Mesenchymal stem cell (in vitro differentiated cells and primary cell): ENCODE measurements at regions not wholly inside any gene's neighbourhood (a gene's known extent, or its start where the extent isn't known, plus 50 kb on each side); places are given as distances from the start of the nearest gene placed in this dataset.

Experiments used
- DNase-seq: peaks from one replicate; pipeline ENCODE4 v3.0.0-alpha.2; 2013
- H2AFZ ChIP-seq: one replicate; pipeline ENCODE4 v1.6.1; 2013; ENCODE audit warnings: low read depth, mild to moderate bottlenecking, control low read depth, inconsistent platforms, low read length, moderate library complexity
- H2AK5ac ChIP-seq: 2 replicates; pipeline ENCODE4 v1.6.1; 2013; ENCODE audit warnings: low read length, moderate library complexity, mild to moderate bottlenecking, inconsistent platforms; ENCODE audit not compliant: severe bottlenecking
- H2BK120ac ChIP-seq: one replicate; pipeline ENCODE4 v1.6.1; 2013; ENCODE audit warnings: low read depth, mild to moderate bottlenecking, inconsistent platforms, low read length, moderate library complexity
- H2BK12ac ChIP-seq, 2 experiments: one replicate each; pipeline ENCODE4 v1.6.1; 2013; ENCODE audit warnings: inconsistent platforms in 2 of 2, low read length in 2 of 2, mild to moderate bottlenecking in 2 of 2, moderate library complexity in 2 of 2, control low read depth in 1 of 2
- H2BK15ac ChIP-seq: one replicate; pipeline ENCODE4 v1.6.1; 2013; ENCODE audit warnings: mild to moderate bottlenecking, low read depth, inconsistent platforms; ENCODE audit not compliant: poor library complexity, severe bottlenecking
- H2BK5ac ChIP-seq: 2 replicates; pipeline ENCODE4 v1.6.1; 2013; ENCODE audit warnings: low read depth, mild to moderate bottlenecking, low read length, control low read depth, inconsistent platforms; ENCODE audit not compliant: poor library complexity, severe bottlenecking
- H3K14ac ChIP-seq, 2 experiments: one replicate each; pipeline ENCODE4 v1.6.1; 2013; ENCODE audit warnings: inconsistent platforms in 2 of 2, low read length in 2 of 2, control low read depth in 1 of 2, mild to moderate bottlenecking in 1 of 2, moderate library complexity in 1 of 2
- H3K18ac ChIP-seq, 2 experiments: one replicate each; pipeline ENCODE4 v1.6.1; 2013; ENCODE audit warnings: inconsistent platforms in 2 of 2, low read length in 2 of 2, control low read depth in 1 of 2, low read depth in 1 of 2, mild to moderate bottlenecking in 1 of 2
- H3K23ac ChIP-seq, 2 experiments: one replicate each; pipeline ENCODE4 v1.6.1; 2013; ENCODE audit warnings: inconsistent platforms in 2 of 2, low read length in 2 of 2, mild to moderate bottlenecking in 2 of 2, moderate library complexity in 2 of 2, control low read depth in 1 of 2
- H3K27ac ChIP-seq: 2 replicates; pipeline ENCODE4 v1.5.1; 2013; ENCODE audit warnings: mild to moderate bottlenecking, moderate library complexity, low read length, control low read depth, inconsistent platforms; ENCODE audit not compliant: poor library complexity, severe bottlenecking
- H3K27me3 ChIP-seq, 2 experiments: 2 replicates each; pipeline versions ENCODE4 v1.6.1 to v1.7.0; 2013; ENCODE audit warnings: low read length in 2 of 2, mild to moderate bottlenecking in 2 of 2, moderate library complexity in 2 of 2, control low read depth in 1 of 2, inconsistent platforms in 1 of 2; ENCODE audit not compliant: control insufficient read depth in 1 of 2, insufficient read depth in 1 of 2
- H3K36me3 ChIP-seq, 2 experiments: 2 replicates each; pipeline versions ENCODE4 v1.6.1 to v1.7.0; 2013; ENCODE audit warnings: low read length in 2 of 2, control low read depth in 1 of 2, inconsistent platforms in 1 of 2, low read depth in 1 of 2, mild to moderate bottlenecking in 1 of 2; ENCODE audit not compliant: insufficient read depth in 2 of 2, control insufficient read depth in 1 of 2
- H3K4ac ChIP-seq, 2 experiments: one replicate each; pipeline ENCODE4 v1.6.1; 2013; ENCODE audit warnings: inconsistent platforms in 2 of 2, low read length in 2 of 2, mild to moderate bottlenecking in 2 of 2, moderate library complexity in 2 of 2, control low read depth in 1 of 2, low read depth in 1 of 2
- H3K4me1 ChIP-seq: 2 replicates; pipeline ENCODE4 v1.6.1; 2013; ENCODE audit warnings: low read depth, low read length, control low read depth; ENCODE audit not compliant: control insufficient read depth, insufficient read depth
- H3K4me2 ChIP-seq: 2 replicates; pipeline ENCODE4 v1.6.1; 2013; ENCODE audit warnings: low read length, mild to moderate bottlenecking, inconsistent platforms; ENCODE audit not compliant: poor library complexity, severe bottlenecking
- H3K4me3 ChIP-seq, 2 experiments: 2 replicates each; pipeline versions ENCODE4 v1.5.1 to v1.7.0; 2013; ENCODE audit warnings: low read length in 2 of 2, mild to moderate bottlenecking in 2 of 2, control low read depth in 1 of 2, low read depth in 1 of 2; ENCODE audit not compliant: insufficient read depth in 1 of 2
- H3K79me1 ChIP-seq: replicated peaks from 2 replicates; pipeline ENCODE4 v1.6.1; 2013; ENCODE audit warnings: mild to moderate bottlenecking, control low read depth, low read length, inconsistent platforms; ENCODE audit not compliant: poor library complexity, severe bottlenecking
- H3K9ac ChIP-seq: 2 replicates; pipeline ENCODE4 v1.7.0; 2013; ENCODE audit warnings: mild to moderate bottlenecking, low read length, moderate library complexity
- H3K9me3 ChIP-seq: 2 replicates; pipeline ENCODE4 v1.7.0; 2013; ENCODE audit warnings: mild to moderate bottlenecking, low read length; ENCODE audit not compliant: control insufficient read depth
- H4K8ac ChIP-seq: one replicate; pipeline ENCODE4 v1.6.1; 2013; ENCODE audit warnings: inconsistent platforms, mild to moderate bottlenecking, low read length, moderate library complexity
- H4K91ac ChIP-seq: one replicate; pipeline ENCODE4 v1.6.1; 2013; ENCODE audit warnings: mild to moderate bottlenecking, low read length, inconsistent platforms
- WGBS: methylation state at CpG from one replicate; pipeline ENCODE4 v1.1.7; 2013; ENCODE audit warnings: mixed read lengths; 5-methylcytosine and 5-hydroxymethylcytosine counted together

DNA sequence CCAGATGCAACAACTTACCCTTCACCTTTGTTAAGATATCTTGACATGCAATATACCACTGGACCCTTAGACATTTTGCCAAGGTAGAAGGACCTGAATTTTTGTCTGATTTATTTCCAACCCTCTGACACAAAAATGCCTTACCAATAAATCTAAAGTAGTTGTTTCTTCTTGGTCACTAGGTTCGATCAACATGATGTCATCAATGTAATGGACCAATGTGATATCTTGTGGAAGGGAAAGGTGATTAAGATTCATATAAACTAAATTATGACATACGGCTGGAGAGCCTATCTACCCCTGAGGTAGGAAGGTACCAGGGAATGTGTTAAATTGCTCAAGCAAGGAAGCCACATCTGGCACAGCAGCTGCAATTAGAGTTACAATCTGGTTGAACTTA, 67.7 kb upstream of the SERPINE2 start:
- 96% methylated on average over 2 of the region's 2 CpGs for WGBS
- Histone ChIP-seq H3K9ac (no peak overlapping the region), H3K27ac (no peak overlapping the region), H3K36me3 (no peaks in the 10 kb centered on the region), H2BK15ac (no peak overlapping the region), H3K27me3 (no peaks in the 10 kb centered on the region), H3K4ac (no peak overlapping the region), H3K14ac (no peak overlapping the region), H2AFZ (no peak overlapping the region), H3K4me3 (no peak overlapping the region), H3K23ac (no peak overlapping the region), H2AK5ac (no peak overlapping the region), H3K18ac (no peak overlapping the region), H3K4me1 (peaks cover 8% of the 10 kb centered on the region), H3K79me1 (no peaks in the 10 kb centered on the region), H4K8ac (no peak overlapping the region), H2BK120ac (no peak overlapping the region), H3K9me3 (no peaks in the 10 kb centered on the region), H3K4me2 (no peak overlapping the region), H2BK12ac (no peak overlapping the region), H2BK5ac (no peak overlapping the region), H4K91ac (no peak overlapping the region)
- DNase-seq = no peak

DNA sequence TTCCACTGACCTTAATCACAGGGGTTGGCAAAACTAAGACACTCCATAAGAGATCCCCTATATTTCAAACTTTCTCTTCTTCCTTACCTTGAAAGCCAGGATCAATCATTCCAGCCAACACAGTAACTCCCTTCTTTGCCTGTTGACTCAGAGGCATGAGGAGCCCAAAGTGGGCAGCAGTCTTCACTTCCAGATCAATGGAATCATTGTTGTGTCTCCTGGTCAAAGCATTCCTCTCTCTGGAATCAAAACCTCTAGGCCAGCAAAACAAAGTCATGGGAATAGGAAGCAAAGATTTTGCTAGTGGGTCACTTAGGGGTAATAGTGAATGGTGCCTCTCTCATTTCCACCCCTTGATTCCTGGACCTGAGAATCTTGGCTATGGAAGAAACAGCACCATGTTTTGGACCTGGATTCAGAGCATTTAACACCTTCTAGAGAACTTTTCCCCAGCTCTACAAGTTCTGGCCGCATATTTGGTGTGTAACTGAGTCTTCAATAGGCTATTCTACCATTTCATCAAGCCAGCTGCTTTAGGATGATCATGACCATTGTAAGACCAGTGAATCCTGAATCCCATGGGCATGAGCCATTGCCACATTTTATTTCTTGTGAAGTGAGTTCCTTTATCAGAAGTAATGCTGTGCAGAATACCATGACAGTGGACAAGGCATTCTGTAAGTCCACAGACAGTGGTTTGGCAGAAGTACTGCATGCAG, 65.7 kb upstream of the SERPINE2 start:
- H3K27ac ChIP-seq = no peak overlapping the region
- H3K4me3 ChIP-seq = no peak overlapping the region
- no peaks in the 10 kb centered on the region for H3K27me3 ChIP-seq
- no peak overlapping the region for H4K91ac ChIP-seq
- no peaks in the 10 kb centered on the region for H3K9me3 ChIP-seq
- whole genome bisulfite sequencing = 100% methylated on average over 1 of the region's 1 CpG
- no peak overlapping the region for H3K4me2 ChIP-seq
- H3K79me1 ChIP-seq = no peaks in the 10 kb centered on the region
- no peak overlapping the region for H2BK12ac ChIP-seq
- no peak overlapping the region for H2AFZ ChIP-seq
- no peak overlapping the region for H2BK15ac ChIP-seq
- no peak overlapping the region for H3K4ac ChIP-seq
- no peak overlapping the region for H3K18ac ChIP-seq
- H3K23ac ChIP-seq = no peak overlapping the region
- no peak overlapping the region for H2BK5ac ChIP-seq
- DNase-seq = no peak
- no peak overlapping the region for H2AK5ac ChIP-seq
- H4K8ac ChIP-seq = no peak overlapping the region
- no peak overlapping the region for H2BK120ac ChIP-seq
- no peak overlapping the region for H3K9ac ChIP-seq
- H3K36me3 ChIP-seq = no peaks in the 10 kb centered on the region
- H3K4me1 ChIP-seq = peaks cover 5% of the 10 kb centered on the region
- no peak overlapping the region for H3K14ac ChIP-seq

GRCh38 chr2:224103651-224104050, 64.6 kb upstream of the SERPINE2 start:
- Histone ChIP-seq H4K91ac (no peak overlapping the region), H3K36me3 (no peaks in the 10 kb centered on the region), H3K4ac (no peak overlapping the region), H2BK15ac (no peak overlapping the region), H3K23ac (no peak overlapping the region), H3K27me3 (no peaks in the 10 kb centered on the region), H2BK5ac (no peak overlapping the region), H3K4me1 (peaks cover 5% of the 10 kb centered on the region), H3K79me1 (no peaks in the 10 kb centered on the region), H3K9ac (no peak overlapping the region), H2BK12ac (peak overlapping the region in 1 of 2 experiments; percentile 72), H2BK120ac (no peak overlapping the region), H3K14ac (no peak overlapping the region), H3K18ac (no peak overlapping the region), H3K4me3 (no peak overlapping the region), H3K9me3 (no peaks in the 10 kb centered on the region), H3K4me2 (no peak overlapping the region), H3K27ac (no peak overlapping the region), H2AK5ac (peak overlapping the region; percentile 78), H4K8ac (no peak overlapping the region), H2AFZ (no peak overlapping the region)
- DNase-seq = no peak
- 95% methylated on average over 5 of the region's 5 CpGs for WGBS

GRCh38 chr2:224102991-224103390, 63.9 kb upstream of the SERPINE2 start:
- Histone ChIP-seq H3K14ac (no peak overlapping the region), H2AK5ac (no peak overlapping the region), H3K9me3 (no peaks in the 10 kb centered on the region), H2BK12ac (no peak overlapping the region), H2BK120ac (no peak overlapping the region), H3K4me2 (no peak overlapping the region), H3K18ac (no peak overlapping the region), H3K4ac (no peak overlapping the region), H2BK5ac (no peak overlapping the region), H4K91ac (no peak overlapping the region), H3K23ac (no peak overlapping the region), H4K8ac (no peak overlapping the region), H2AFZ (no peak overlapping the region), H3K9ac (no peak overlapping the region), H3K27me3 (no peaks in the 10 kb centered on the region), H3K79me1 (no peaks in the 10 kb centered on the region), H3K36me3 (no peaks in the 10 kb centered on the region), H3K27ac (no peak overlapping the region), H3K4me1 (peaks cover 5% of the 10 kb centered on the region), H3K4me3 (no peak overlapping the region), H2BK15ac (no peak overlapping the region)
- DNase-seq = no peak
- 88% methylated on average over 1 of the region's 1 CpG for WGBS
